Activated CD8-positive, alpha-beta T cell treated with anti-CD3 and anti-CD28 coated beads for 36 hours (primary cell): ENCODE measurements at regions not wholly inside any gene's neighbourhood (a gene's known extent, or its start where the extent isn't known, plus 50 kb on each side); places are given as distances from the start of the nearest gene placed in this dataset.
"Not testable (repeated sequence)": the region's sequence is repeated elsewhere in the genome, so short reads cannot be mapped to it uniquely, and the experiment has no call there.

ENCODE experiments used
- ATAC-seq: fragments of 200-7000 bp; cut with Tn5 transposase; one replicate; pipeline ENCODE4 v1.10.0; 2021; ENCODE audit warnings: mild to moderate bottlenecking, moderate library complexity
- CTCF ChIA-PET: fragments of 350-600 bp; sonication (Branson Sonifier 250); formaldehyde crosslinking; loops from one replicate; lab custom pipeline; 2021; ENCODE audit warnings: antibody characterized with exemption; lab: Charles Lee
- POLR2A ChIA-PET: fragments of 350-600 bp; sonication (Branson Sonifier 250); formaldehyde crosslinking; loops from one replicate; lab custom pipeline; 2021; ENCODE audit warnings: antibody characterized with exemption; lab: Charles Lee
- DNase-seq: peaks from one replicate; pipeline ENCODE4 v3.0.0-alpha.2; 2020
- H3K27ac Mint-ChIP-seq: one replicate; pipeline ENCODE4 v1.8.0; 2021; ENCODE audit warnings: mild to moderate bottlenecking, mixed read lengths
- H3K27me3 Mint-ChIP-seq: one replicate; pipeline ENCODE4 v1.8.0; 2021; ENCODE audit warnings: mixed read lengths
- H3K36me3 Mint-ChIP-seq: one replicate; pipeline ENCODE4 v1.8.0; 2021; ENCODE audit warnings: low read depth, mixed read lengths
- H3K4me1 Mint-ChIP-seq: one replicate; pipeline ENCODE4 v1.8.0; 2021; ENCODE audit warnings: low read depth, mixed read lengths
- H3K4me3 Mint-ChIP-seq: one replicate; pipeline ENCODE4 v1.8.0; 2021; ENCODE audit warnings: mild to moderate bottlenecking, moderate library complexity, mixed read lengths
- H3K9me3 Mint-ChIP-seq: one replicate; pipeline ENCODE4 v1.8.0; 2021; ENCODE audit warnings: mixed read lengths
- CTCF ChIP-seq: fragments of 200-600 bp; IDR thresholded peaks from one replicate; pipeline ENCODE4 v1.8.0; 2022; ENCODE audit warnings: antibody characterized with exemption, mild to moderate bottlenecking
- intact Hi-C: fragments of 100-400 bp; cut with micrococcal nuclease; formaldehyde crosslinking; loops from one replicate; pipeline ENCODE4 v1.10.0; 2022

GRCh38 chr11:49499117-49499516 lies 290.7 kb upstream of the FOLH1 start:
- ChIA-PET POLR2A (no interaction called here), CTCF (no interaction called here)
- no peak for TF ChIP-seq CTCF
- Mint-ChIP-seq H3K4me3 (no peak overlapping the region), H3K4me1 (no peaks in the 10 kb centered on the region), H3K27ac (no peak overlapping the region), H3K36me3 (no peaks in the 10 kb centered on the region), H3K9me3 (peaks cover 14% of the 10 kb centered on the region), H3K27me3 (no peaks in the 10 kb centered on the region)
- ATAC-seq (no peak), DNase-seq (no peak)
- intact Hi-C loops = no loop called here

- ChIA-PET CTCF (no interaction called here), POLR2A (no interaction called here)
- no peak for ATAC-seq
- Mint-ChIP-seq H3K27me3 (no peaks in the 10 kb centered on the region), H3K27ac (no peak overlapping the region), H3K4me3 (no peak overlapping the region), H3K4me1 (no peaks in the 10 kb centered on the region), H3K9me3 (peaks cover 15% of the 10 kb centered on the region), H3K36me3 (no peaks in the 10 kb centered on the region)
- no peak for TF ChIP-seq CTCF
- no peak for DNase-seq
- intact Hi-C loops = no loop called here
Observed at GRCh38 chr11:49505231-49505630, 296.8 kb upstream of the FOLH1 start.

- H3K4me1 Mint-ChIP-seq, H3K27ac Mint-ChIP-seq, H3K4me3 Mint-ChIP-seq, CTCF ChIA-PET, H3K9me3 Mint-ChIP-seq, POLR2A ChIA-PET, H3K27me3 Mint-ChIP-seq, intact Hi-C loops, H3K36me3 Mint-ChIP-seq: not testable (repeated sequence)
- ATAC-seq (peak; percentile 77), DNase-seq (peak; percentile 1)
- peak; percentile 50 for TF ChIP-seq CTCF
Observed at GRCh38 chr11:49526240-49526829, 317.9 kb upstream of the FOLH1 start.

GRCh38 chr11:49533204-49533603 lies 324.8 kb upstream of the FOLH1 start:
- ChIA-PET CTCF (no interaction called here), POLR2A (interaction anchor here (0.6 kb wide), 1 partner anchor 214 kb away, joined by 3 read pairs; no protein-coding TSS in a partner anchor)
- no peak overlapping the region for H3K27ac Mint-ChIP-seq
- H3K27me3 Mint-ChIP-seq = no peaks in the 10 kb centered on the region
- ATAC-seq (no peak), DNase-seq (no peak)
- H3K4me3 Mint-ChIP-seq = no peak overlapping the region
- intact Hi-C loops = no loop called here
- TF ChIP-seq CTCF = no peak
- peaks cover 9% of the 10 kb centered on the region for H3K9me3 Mint-ChIP-seq
- no peaks in the 10 kb centered on the region for H3K36me3 Mint-ChIP-seq
- no peaks in the 10 kb centered on the region for H3K4me1 Mint-ChIP-seq

- H3K4me3 Mint-ChIP-seq, intact Hi-C loops, H3K4me1 Mint-ChIP-seq, ATAC-seq, H3K9me3 Mint-ChIP-seq, H3K27ac Mint-ChIP-seq, H3K27me3 Mint-ChIP-seq, POLR2A ChIA-PET, CTCF ChIA-PET, H3K36me3 Mint-ChIP-seq, DNase-seq: not testable (repeated sequence)
Observed at GRCh38 chr11:49538927-49539326, 330.5 kb upstream of the FOLH1 start.

- CTCF ChIA-PET, intact Hi-C loops, POLR2A ChIA-PET, H3K4me1 Mint-ChIP-seq, H3K9me3 Mint-ChIP-seq, H3K27ac Mint-ChIP-seq, H3K36me3 Mint-ChIP-seq, H3K27me3 Mint-ChIP-seq, H3K4me3 Mint-ChIP-seq, DNase-seq, ATAC-seq: not testable (repeated sequence)
Observed at GRCh38 chr11:49558261-49558847, 350.0 kb upstream of the FOLH1 start.

- POLR2A ChIA-PET, H3K27ac Mint-ChIP-seq, H3K9me3 Mint-ChIP-seq, H3K4me1 Mint-ChIP-seq, intact Hi-C loops, H3K36me3 Mint-ChIP-seq, DNase-seq, ATAC-seq, H3K4me3 Mint-ChIP-seq, H3K27me3 Mint-ChIP-seq, CTCF ChIA-PET: not testable (repeated sequence)
Observed at GRCh38 chr11:49560593-49560992, 352.2 kb upstream of the FOLH1 start.

- ATAC-seq, intact Hi-C loops, CTCF ChIA-PET, DNase-seq, H3K9me3 Mint-ChIP-seq, H3K4me1 Mint-ChIP-seq, H3K36me3 Mint-ChIP-seq, POLR2A ChIA-PET, H3K27me3 Mint-ChIP-seq, H3K27ac Mint-ChIP-seq, H3K4me3 Mint-ChIP-seq: not testable (repeated sequence)
Observed at GRCh38 chr11:49561240-49561880, 353.0 kb upstream of the FOLH1 start.
